ENCODE measurements at regions not wholly inside any gene's neighbourhood (a gene's known extent, or its start where the extent isn't known, plus 50 kb on each side); places are given as distances from the start of the nearest gene placed in this dataset.
"Not testable (repeated sequence)": the region's sequence is repeated elsewhere in the genome, so short reads cannot be mapped to it uniquely, and the experiment has no call there.

DNA sequence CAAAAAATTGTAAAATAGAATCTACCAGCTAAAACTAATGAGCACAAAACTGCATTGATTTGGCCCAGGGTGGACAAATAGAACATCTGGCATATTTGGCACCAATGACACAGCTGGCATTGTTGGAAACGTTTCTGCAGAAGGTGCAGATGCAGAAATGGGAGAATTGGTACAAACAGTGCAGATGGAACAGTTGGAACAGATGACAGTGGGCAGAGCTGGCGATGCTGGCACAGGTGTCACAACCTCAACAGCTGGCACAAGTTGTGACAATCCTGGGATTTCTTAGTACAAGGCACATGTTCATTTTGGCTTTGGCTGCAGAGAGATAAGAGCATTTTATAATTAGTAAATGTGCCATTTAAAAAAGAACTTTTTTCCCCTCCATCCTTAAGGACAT is 91.1 kb upstream of the ZBTB18 start:
- no peak for FAIRE-seq
- intact Hi-C loops (cut with DNase I), result no loop called here

DNA sequence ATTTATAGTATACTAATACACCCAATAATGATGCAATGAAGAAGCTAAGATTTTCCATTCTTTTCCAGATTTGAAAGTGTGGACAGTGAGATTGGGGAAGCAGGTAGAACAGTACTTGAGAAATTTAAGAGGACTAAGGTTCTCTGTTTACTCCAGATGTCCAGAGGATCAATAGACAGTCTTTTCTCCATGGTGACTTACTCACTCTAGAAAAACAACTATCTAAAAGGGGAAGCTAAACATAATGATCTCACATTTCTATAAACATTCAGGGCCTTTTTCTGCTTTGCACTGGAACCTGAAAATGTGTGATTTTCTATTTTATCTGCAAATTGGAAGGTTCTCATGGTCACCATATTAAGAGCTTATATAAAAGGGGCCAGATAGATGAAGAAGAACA is 93.9 kb upstream of the ZBTB18 start:
- no peak overlapping the region for H3K27ac ChIP-seq (ENCODE audit: low read depth in 2 of 2, low read length in 2 of 2)
- H3K4me1 ChIP-seq (ENCODE audit: control insufficient read depth in 2 of 3, insufficient read depth in 2 of 3, low read depth in 1 of 3, low read length in 3 of 3), result no peaks in the 10 kb centered on the region
- H3K9ac ChIP-seq (ENCODE audit: low read length in 3 of 3), result no peak overlapping the region
- TF ChIP-seq, protein P1, sequence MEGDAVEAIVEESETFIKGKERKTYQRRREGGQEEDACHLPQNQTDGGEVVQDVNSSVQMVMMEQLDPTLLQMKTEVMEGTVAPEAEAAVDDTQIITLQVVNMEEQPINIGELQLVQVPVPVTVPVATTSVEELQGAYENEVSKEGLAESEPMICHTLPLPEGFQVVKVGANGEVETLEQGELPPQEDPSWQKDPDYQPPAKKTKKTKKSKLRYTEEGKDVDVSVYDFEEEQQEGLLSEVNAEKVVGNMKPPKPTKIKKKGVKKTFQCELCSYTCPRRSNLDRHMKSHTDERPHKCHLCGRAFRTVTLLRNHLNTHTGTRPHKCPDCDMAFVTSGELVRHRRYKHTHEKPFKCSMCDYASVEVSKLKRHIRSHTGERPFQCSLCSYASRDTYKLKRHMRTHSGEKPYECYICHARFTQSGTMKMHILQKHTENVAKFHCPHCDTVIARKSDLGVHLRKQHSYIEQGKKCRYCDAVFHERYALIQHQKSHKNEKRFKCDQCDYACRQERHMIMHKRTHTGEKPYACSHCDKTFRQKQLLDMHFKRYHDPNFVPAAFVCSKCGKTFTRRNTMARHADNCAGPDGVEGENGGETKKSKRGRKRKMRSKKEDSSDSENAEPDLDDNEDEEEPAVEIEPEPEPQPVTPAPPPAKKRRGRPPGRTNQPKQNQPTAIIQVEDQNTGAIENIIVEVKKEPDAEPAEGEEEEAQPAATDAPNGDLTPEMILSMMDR (IDR thresholded peaks at IDR 0.05; ENCODE audit: borderline replicate concordance, extremely low read depth, insufficient read depth), result no peak
- intact Hi-C loops (cut with DNase I), result no loop called here
- FAIRE-seq (no peak), DNase-seq (no peak)
- H3K4me3 ChIP-seq (ENCODE audit: low read length in 3 of 3), result no peak overlapping the region
- H3K9me3 ChIP-seq (ENCODE audit: control insufficient read depth in 2 of 3, insufficient read depth in 1 of 3, low read length in 3 of 3), result no peaks in the 10 kb centered on the region
- H3K36me3 ChIP-seq (ENCODE audit: control insufficient read depth in 2 of 3, insufficient read depth in 3 of 3, low read length in 3 of 3), result no peaks in the 10 kb centered on the region
- H3K27me3 ChIP-seq (ENCODE audit: control insufficient read depth, insufficient read depth, low read length), result no peaks in the 10 kb centered on the region

More for the DNA sequence above, 91.1 kb upstream of the ZBTB18 start:
- Histone ChIP-seq H3K4me1 (ENCODE audit: control insufficient read depth in 2 of 3, insufficient read depth in 2 of 3, low read depth in 1 of 3, low read length in 3 of 3) (no peaks in the 10 kb centered on the region), H3K27ac (ENCODE audit: low read depth in 2 of 2, low read length in 2 of 2) (no peak overlapping the region), H3K4me3 (ENCODE audit: low read length in 3 of 3) (no peak overlapping the region), H3K27me3 (ENCODE audit: control insufficient read depth, insufficient read depth, low read length) (no peaks in the 10 kb centered on the region), H3K9ac (ENCODE audit: low read length in 3 of 3) (no peak overlapping the region), H3K9me3 (ENCODE audit: control insufficient read depth in 2 of 3, insufficient read depth in 1 of 3, low read length in 3 of 3) (no peaks in the 10 kb centered on the region), H3K36me3 (ENCODE audit: control insufficient read depth in 2 of 3, insufficient read depth in 3 of 3, low read length in 3 of 3) (no peaks in the 10 kb centered on the region)
- DNase-seq, result no peak
- TF ChIP-seq, protein P1 (IDR thresholded peaks at IDR 0.05; ENCODE audit: borderline replicate concordance, extremely low read depth, insufficient read depth), result no peak

DNA sequence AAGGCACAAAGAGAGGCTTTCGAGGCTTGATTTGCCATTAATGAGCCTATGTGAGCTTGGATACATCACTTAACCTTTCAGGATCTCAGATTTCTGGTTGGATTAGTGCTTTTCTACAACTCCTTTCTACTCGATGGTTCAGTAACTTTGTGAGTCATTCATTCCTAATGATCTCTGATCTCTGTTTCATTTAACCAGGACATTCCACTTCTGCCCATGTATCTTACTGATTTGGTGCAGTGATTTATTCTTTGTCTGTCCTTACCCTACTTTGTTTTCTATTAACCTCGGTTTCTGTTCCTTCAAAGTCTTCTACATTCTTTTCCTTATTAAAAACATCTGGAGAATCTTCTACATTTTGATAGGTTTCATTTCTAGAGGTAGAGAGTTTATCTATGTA is 94.6 kb upstream of the ZBTB18 start:
- Histone ChIP-seq H3K4me3 (ENCODE audit: low read length in 3 of 3) (no peak overlapping the region), H3K9me3 (ENCODE audit: control insufficient read depth in 2 of 3, insufficient read depth in 1 of 3, low read length in 3 of 3) (no peaks in the 10 kb centered on the region), H3K27me3 (ENCODE audit: control insufficient read depth, insufficient read depth, low read length) (no peaks in the 10 kb centered on the region), H3K4me1 (ENCODE audit: control insufficient read depth in 2 of 3, insufficient read depth in 2 of 3, low read depth in 1 of 3, low read length in 3 of 3) (no peaks in the 10 kb centered on the region), H3K36me3 (ENCODE audit: control insufficient read depth in 2 of 3, insufficient read depth in 3 of 3, low read length in 3 of 3) (no peaks in the 10 kb centered on the region), H3K9ac (ENCODE audit: low read length in 3 of 3) (no peak overlapping the region), H3K27ac (ENCODE audit: low read depth in 2 of 2, low read length in 2 of 2) (no peak overlapping the region)
- intact Hi-C loops (cut with DNase I), result no loop called here
- TF ChIP-seq, protein P1 (IDR thresholded peaks at IDR 0.05; ENCODE audit: borderline replicate concordance, extremely low read depth, insufficient read depth), result no peak
- DNase-seq (no peak), FAIRE-seq (no peak)

DNA sequence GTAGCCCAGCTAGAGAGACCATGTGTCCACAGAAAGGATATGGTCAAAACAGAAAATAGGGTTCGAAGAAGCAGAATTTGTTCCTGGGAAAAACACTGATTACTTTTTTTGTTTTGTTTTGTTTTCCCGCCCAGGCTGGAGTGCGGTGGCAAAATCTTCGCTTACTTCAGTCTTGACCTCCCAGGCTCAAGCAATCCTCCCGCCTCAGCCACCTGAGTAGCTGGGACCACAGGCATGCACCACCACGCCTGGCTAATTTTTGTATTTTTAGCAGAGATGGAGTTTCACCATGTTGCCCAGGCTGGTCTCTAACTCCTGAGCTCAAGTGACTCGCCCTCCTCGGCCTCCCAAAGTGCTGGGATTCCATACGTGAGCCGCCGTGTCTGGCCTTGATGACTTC is 99.9 kb upstream of the ZBTB18 start:
- H3K9ac ChIP-seq (ENCODE audit: low read length in 3 of 3); H3K4me3 ChIP-seq (ENCODE audit: low read length in 3 of 3); H3K36me3 ChIP-seq (ENCODE audit: control insufficient read depth in 2 of 3, insufficient read depth in 3 of 3, low read length in 3 of 3); H3K27ac ChIP-seq (ENCODE audit: low read depth in 2 of 2, low read length in 2 of 2); FAIRE-seq; H3K27me3 ChIP-seq (ENCODE audit: control insufficient read depth, insufficient read depth, low read length); DNase-seq; H3K4me1 ChIP-seq (ENCODE audit: control insufficient read depth in 2 of 3, insufficient read depth in 2 of 3, low read depth in 1 of 3, low read length in 3 of 3); intact Hi-C loops (cut with DNase I); H3K9me3 ChIP-seq (ENCODE audit: control insufficient read depth in 2 of 3, insufficient read depth in 1 of 3, low read length in 3 of 3): not testable (repeated sequence)
